B cell (primary cell): ENCODE measurements at regions not wholly inside any gene's neighbourhood (a gene's known extent, or its start where the extent isn't known, plus 50 kb on each side); places are given as distances from the start of the nearest gene placed in this dataset.

Source experiments
- ATAC-seq: fragments of 200-7000 bp; cut with Tn5 transposase; one replicate; pipeline ENCODE4 v1.10.0; 2021; ENCODE audit warnings: low read depth, mild to moderate bottlenecking, moderate number of reproducible peaks, moderate library complexity
- CTCF ChIA-PET: fragments of 350-600 bp; sonication (Branson Sonifier 250); formaldehyde crosslinking; loops from one replicate; lab custom pipeline; 2021; ENCODE audit warnings: antibody characterized with exemption, inconsistent platforms; lab: Charles Lee
- POLR2A ChIA-PET: fragments of 350-600 bp; sonication (Branson Sonifier 250); formaldehyde crosslinking; loops from one replicate; lab custom pipeline; 2021; ENCODE audit warnings: antibody characterized with exemption; lab: Charles Lee
- DNase-seq: peaks from one replicate; pipeline ENCODE4 v3.0.0; 2013
- H2AFZ ChIP-seq: 2 replicates; pipeline ENCODE4 v1.6.1; 2012; ENCODE audit warnings: mild to moderate bottlenecking, low read depth, low read length; ENCODE audit not compliant: insufficient read depth, poor library complexity, severe bottlenecking
- H3K27ac ChIP-seq, 2 donors: 1 replicate in 1 of 2; 2 replicates in 1 of 2; pipeline ENCODE4 v1.5.1; 2012 to 2013; ENCODE audit warnings: low read length in 2 of 2, mild to moderate bottlenecking in 2 of 2, moderate library complexity in 1 of 2
- H3K27me3 ChIP-seq, 4 experiments: fragments of 200-600 bp in 1 of 4; sonication (generic) in 1 of 4; replicated peaks in 1 of 4; 1 replicate in 2 of 4; 2 replicates in 2 of 4; pipeline versions ENCODE4 v1.6.1 to v1.7.0; 2013 to 2016; ENCODE audit warnings: low read length in 3 of 4, mild to moderate bottlenecking in 2 of 4, mixed read lengths in 1 of 4, moderate library complexity in 1 of 4; ENCODE audit not compliant: insufficient read depth in 4 of 4, control insufficient read depth in 3 of 4; ENCODE audit errors: control extremely low read depth in 1 of 4
- H3K36me3 ChIP-seq, 2 experiments: replicated peaks in 1 of 2; 1 replicate in 1 of 2; 2 replicates in 1 of 2; pipeline versions ENCODE4 v1.6.1 to v1.7.1; 2013; ENCODE audit warnings: low read length in 1 of 2; ENCODE audit not compliant: insufficient read depth in 2 of 2, control insufficient read depth in 1 of 2; ENCODE audit errors: control extremely low read depth in 1 of 2, extremely low read depth in 1 of 2
- H3K4me1 ChIP-seq, 2 donors: fragments of 200-600 bp in 1 of 2; sonication (generic) in 1 of 2; 1 replicate in 1 of 2; 2 replicates in 1 of 2; pipeline versions ENCODE4 v1.5.1 to v1.6.1; 2013 to 2017; ENCODE audit warnings: low read length in 2 of 2; ENCODE audit not compliant: control insufficient read depth in 2 of 2, insufficient read depth in 2 of 2
- H3K4me2 ChIP-seq: replicated peaks from 2 replicates; pipeline ENCODE3; 2012; ENCODE audit warnings: mild to moderate bottlenecking, low read depth, low read length; ENCODE audit not compliant: poor library complexity, severe bottlenecking
- H3K4me3 ChIP-seq, 5 experiments: fragments of 200-600 bp in 1 of 5; sonication (generic) in 1 of 5; 1 replicate in 3 of 5; 2 replicates in 2 of 5; pipeline versions ENCODE4 v1.5.1 to v1.7.0; 2011 to 2016; ENCODE audit warnings: low read length in 4 of 5, mild to moderate bottlenecking in 4 of 5, low read depth in 2 of 5, control low read depth in 1 of 5, moderate library complexity in 1 of 5; ENCODE audit not compliant: insufficient read depth in 1 of 5; ENCODE audit errors: control extremely low read depth in 1 of 5, extremely low read depth in 1 of 5
- H3K79me2 ChIP-seq: fragments of 200-600 bp; sonication (generic); one replicate; pipeline ENCODE4 v1.6.0; 2016; ENCODE audit warnings: low read length; ENCODE audit not compliant: control insufficient read depth, insufficient read depth
- H3K9ac ChIP-seq: fragments of 200-600 bp; sonication (generic); 2 replicates; pipeline ENCODE4 v1.6.1; 2017; ENCODE audit warnings: mild to moderate bottlenecking, low read length, moderate library complexity
- H3K9me3 ChIP-seq, 3 donors: one replicate each; pipeline versions ENCODE4 v1.6.1 to v1.7.1; 2013; ENCODE audit warnings: low read length in 2 of 3; ENCODE audit not compliant: control insufficient read depth in 2 of 3, insufficient read depth in 1 of 3; ENCODE audit errors: control extremely low read depth in 1 of 3
- H4K20me1 ChIP-seq: 2 replicates; pipeline ENCODE4 v1.6.0; 2012; ENCODE audit warnings: mild to moderate bottlenecking, low read length; ENCODE audit not compliant: insufficient read depth, control insufficient read depth, poor library complexity, severe bottlenecking
- H3K27ac Mint-ChIP-seq: one replicate; pipeline ENCODE4 v1.8.0; 2021; ENCODE audit warnings: mixed read lengths
- H3K27me3 Mint-ChIP-seq: one replicate; pipeline ENCODE4 v1.8.0; 2021; ENCODE audit warnings: mixed read lengths
- H3K4me1 Mint-ChIP-seq: one replicate; pipeline ENCODE4 v1.8.0; 2021; ENCODE audit warnings: mixed read lengths
- H3K4me3 Mint-ChIP-seq: one replicate; pipeline ENCODE4 v1.8.0; 2021; ENCODE audit warnings: mixed read lengths
- H3K9me3 Mint-ChIP-seq: one replicate; pipeline ENCODE4 v1.8.0; 2022; ENCODE audit warnings: mixed read lengths; ENCODE audit not compliant: insufficient read depth
- EZH2 ChIP-seq: IDR thresholded peaks from 2 replicates; pipeline ENCODE4 v1.6.1; 2012; ENCODE audit warnings: borderline replicate concordance, low read depth, mild to moderate bottlenecking, moderate library complexity, low read length; ENCODE audit not compliant: insufficient read depth, poor library complexity, severe bottlenecking
- WGBS: methylation state at CpG from one replicate; pipeline ENCODE4 v1.1.5; 2013; ENCODE audit warnings: missing lambda C conversion rate; ENCODE audit not compliant: insufficient coverage; 5-methylcytosine and 5-hydroxymethylcytosine counted together
- intact Hi-C: fragments of 100-400 bp; cut with micrococcal nuclease; formaldehyde crosslinking; loops from one replicate; pipeline ENCODE4 v1.10.0; 2022
- TF ChIP-seq, protein P1 (sequence below): fragments of 200-600 bp; IDR thresholded peaks from one replicate; pipeline ENCODE4 v1.8.0; 2022; ENCODE audit warnings: antibody characterized with exemption, mild to moderate bottlenecking

GRCh38 chr4:89172865-89173264, 61.5 kb downstream of the TIGD2 start:
- no CpG with 5 or more reads among the region's 4 CpGs for WGBS

DNA sequence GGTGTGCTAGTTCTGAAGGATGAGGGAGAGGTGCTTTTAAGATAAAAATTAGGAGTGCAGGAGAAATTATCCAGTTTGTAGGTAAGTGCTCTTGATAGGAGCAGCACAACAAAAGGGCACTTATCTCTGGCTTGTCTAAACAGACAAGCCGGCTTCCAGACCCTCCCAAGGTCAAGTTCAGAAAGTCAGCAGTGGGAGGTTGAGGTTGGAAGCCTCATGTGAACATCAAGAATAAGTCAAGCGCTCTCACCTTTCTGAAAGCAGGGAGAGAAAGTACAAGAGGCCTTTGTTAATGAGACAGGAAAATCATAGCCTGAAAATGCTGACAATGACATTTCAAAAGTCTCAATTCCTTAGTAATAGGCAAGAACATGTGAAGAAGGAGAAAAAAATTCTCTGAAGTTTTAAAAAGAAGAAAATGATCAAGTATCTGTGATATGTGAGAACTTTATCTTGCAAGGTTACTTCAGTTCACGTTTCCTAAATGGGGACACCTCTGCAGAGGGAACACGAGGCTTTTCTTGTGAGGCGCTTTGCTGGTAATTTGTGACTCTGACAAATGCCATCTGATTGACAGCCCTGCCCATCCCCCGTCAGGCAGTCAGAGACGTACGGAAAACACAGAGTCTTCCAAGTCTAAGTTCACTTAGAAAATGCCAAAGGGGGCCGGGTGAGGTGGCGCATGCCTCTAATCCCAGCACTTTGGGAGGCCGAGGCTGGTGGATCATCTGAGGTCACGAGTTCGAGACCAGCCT, 62.2 kb downstream of the TIGD2 start:
- H4K20me1 ChIP-seq = no peaks in the 10 kb centered on the region
- no peak for TF ChIP-seq EZH2
- TF ChIP-seq, protein P1, sequence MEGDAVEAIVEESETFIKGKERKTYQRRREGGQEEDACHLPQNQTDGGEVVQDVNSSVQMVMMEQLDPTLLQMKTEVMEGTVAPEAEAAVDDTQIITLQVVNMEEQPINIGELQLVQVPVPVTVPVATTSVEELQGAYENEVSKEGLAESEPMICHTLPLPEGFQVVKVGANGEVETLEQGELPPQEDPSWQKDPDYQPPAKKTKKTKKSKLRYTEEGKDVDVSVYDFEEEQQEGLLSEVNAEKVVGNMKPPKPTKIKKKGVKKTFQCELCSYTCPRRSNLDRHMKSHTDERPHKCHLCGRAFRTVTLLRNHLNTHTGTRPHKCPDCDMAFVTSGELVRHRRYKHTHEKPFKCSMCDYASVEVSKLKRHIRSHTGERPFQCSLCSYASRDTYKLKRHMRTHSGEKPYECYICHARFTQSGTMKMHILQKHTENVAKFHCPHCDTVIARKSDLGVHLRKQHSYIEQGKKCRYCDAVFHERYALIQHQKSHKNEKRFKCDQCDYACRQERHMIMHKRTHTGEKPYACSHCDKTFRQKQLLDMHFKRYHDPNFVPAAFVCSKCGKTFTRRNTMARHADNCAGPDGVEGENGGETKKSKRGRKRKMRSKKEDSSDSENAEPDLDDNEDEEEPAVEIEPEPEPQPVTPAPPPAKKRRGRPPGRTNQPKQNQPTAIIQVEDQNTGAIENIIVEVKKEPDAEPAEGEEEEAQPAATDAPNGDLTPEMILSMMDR = no peak
- no peaks in the 10 kb centered on the region for H3K36me3 ChIP-seq
- no peak overlapping the region for H3K4me3 ChIP-seq
- H2AFZ ChIP-seq = no peak overlapping the region
- Mint-ChIP-seq H3K4me1 (no peaks in the 10 kb centered on the region), H3K9me3 (no peaks in the 10 kb centered on the region), H3K27ac (no peak overlapping the region), H3K27me3 (peaks cover 6% of the 10 kb centered on the region), H3K4me3 (no peak overlapping the region)
- ChIA-PET CTCF (interaction anchor here (0.9 kb wide), 1 partner anchor 14 kb away, joined by 3 read pairs; no protein-coding TSS in a partner anchor), POLR2A (no interaction called here)
- no peaks in the 10 kb centered on the region for H3K9me3 ChIP-seq
- WGBS = 96% methylated on average over 9 of the region's 13 CpGs
- no peak for ATAC-seq
- H3K4me2 ChIP-seq = no peak overlapping the region
- H3K27ac ChIP-seq = no peak overlapping the region
- H3K27me3 ChIP-seq = no peaks in the 10 kb centered on the region
- no peak for DNase-seq
- H3K9ac ChIP-seq = no peak overlapping the region
- no peaks in the 10 kb centered on the region for H3K4me1 ChIP-seq
- intact Hi-C loops = no loop called here
- no peaks in the 10 kb centered on the region for H3K79me2 ChIP-seq

More at GRCh38 chr4:89172865-89173264, 61.5 kb downstream of the TIGD2 start:
- Mint-ChIP-seq H3K27me3 (peaks cover 6% of the 10 kb centered on the region), H3K4me3 (no peak overlapping the region), H3K9me3 (no peaks in the 10 kb centered on the region), H3K27ac (no peak overlapping the region), H3K4me1 (no peaks in the 10 kb centered on the region)
- Histone ChIP-seq H2AFZ (no peak overlapping the region), H3K9ac (no peak overlapping the region), H3K36me3 (no peaks in the 10 kb centered on the region), H3K4me1 (no peaks in the 10 kb centered on the region), H3K4me3 (no peak overlapping the region), H3K4me2 (no peak overlapping the region), H4K20me1 (no peaks in the 10 kb centered on the region), H3K27me3 (no peaks in the 10 kb centered on the region), H3K79me2 (no peaks in the 10 kb centered on the region), H3K9me3 (no peaks in the 10 kb centered on the region), H3K27ac (no peak overlapping the region)
- no peak for DNase-seq
- intact Hi-C loops = no loop called here
- ChIA-PET POLR2A (no interaction called here), CTCF (interaction anchor here (0.9 kb wide), 1 partner anchor 13 kb away, joined by 3 read pairs; no protein-coding TSS in a partner anchor)
- no peak for ATAC-seq
- TF ChIP-seq, protein P1 = no peak
- TF ChIP-seq EZH2 = no peak
